HFFc6 (cell line): ENCODE measurements at regions not wholly inside any gene's neighbourhood (a gene's known extent, or its start where the extent isn't known, plus 50 kb on each side); places are given as distances from the start of the nearest gene placed in this dataset.

Experiments used
- DNase-seq: peaks from one replicate; pipeline ENCODE4 v3.0.0-alpha.2; 2018
- H3K27ac Mint-ChIP-seq: 2 replicates; pipeline ENCODE4 v1.8.0; 2020; ENCODE audit warnings: mild to moderate bottlenecking, mixed read lengths
- H3K27me3 Mint-ChIP-seq: 2 replicates; pipeline ENCODE4 v1.8.0; 2021; ENCODE audit warnings: mild to moderate bottlenecking, moderate library complexity, mixed read lengths; ENCODE audit not compliant: insufficient read depth
- H3K36me3 Mint-ChIP-seq: 2 replicates; pipeline ENCODE4 v1.8.0; 2021; ENCODE audit warnings: low read depth, mixed read lengths
- H3K4me1 Mint-ChIP-seq: 2 replicates; pipeline ENCODE4 v1.8.0; 2020; ENCODE audit warnings: low read depth, mixed read lengths
- H3K4me3 Mint-ChIP-seq: 2 replicates; pipeline ENCODE4 v1.8.0; 2020; ENCODE audit warnings: mild to moderate bottlenecking, moderate library complexity, mixed read lengths
- H3K9me3 Mint-ChIP-seq: 2 replicates; pipeline ENCODE4 v1.8.0; 2020; ENCODE audit warnings: mild to moderate bottlenecking, mixed read lengths
- TF ChIP-seq, protein P1 (sequence below): fragments of 200-600 bp; sonication (generic); IDR thresholded peaks from 2 replicates; pipeline ENCODE4 v1.5.0; 2021; ENCODE audit warnings: antibody characterized with exemption, mild to moderate bottlenecking

DNA sequence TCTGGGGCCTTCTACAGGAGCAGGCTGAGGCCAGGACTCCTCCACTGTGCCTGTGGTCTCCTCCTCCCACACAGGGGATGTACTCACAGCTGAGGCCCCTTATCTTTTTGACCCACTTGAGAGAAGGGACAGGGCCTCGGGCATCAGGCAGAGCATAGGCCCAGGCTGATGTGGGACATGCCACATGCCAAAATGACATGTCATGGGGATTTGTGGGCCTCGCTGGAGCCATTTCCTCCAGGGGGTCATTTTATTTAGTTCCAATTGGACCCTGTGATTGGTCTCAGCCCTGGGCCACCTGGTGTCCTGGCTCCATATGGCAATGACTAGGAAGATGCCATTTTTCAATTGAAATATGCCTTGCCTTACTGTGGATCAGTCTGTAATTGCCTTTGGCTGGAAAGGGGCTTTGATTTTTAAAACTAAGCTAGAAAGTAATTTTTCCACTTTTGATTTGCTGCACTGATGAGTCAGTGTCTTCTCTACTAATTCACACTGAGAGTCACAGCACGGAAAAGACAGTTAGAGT, 171.1 kb upstream of the NAV2 start:
- TF ChIP-seq, protein P1, sequence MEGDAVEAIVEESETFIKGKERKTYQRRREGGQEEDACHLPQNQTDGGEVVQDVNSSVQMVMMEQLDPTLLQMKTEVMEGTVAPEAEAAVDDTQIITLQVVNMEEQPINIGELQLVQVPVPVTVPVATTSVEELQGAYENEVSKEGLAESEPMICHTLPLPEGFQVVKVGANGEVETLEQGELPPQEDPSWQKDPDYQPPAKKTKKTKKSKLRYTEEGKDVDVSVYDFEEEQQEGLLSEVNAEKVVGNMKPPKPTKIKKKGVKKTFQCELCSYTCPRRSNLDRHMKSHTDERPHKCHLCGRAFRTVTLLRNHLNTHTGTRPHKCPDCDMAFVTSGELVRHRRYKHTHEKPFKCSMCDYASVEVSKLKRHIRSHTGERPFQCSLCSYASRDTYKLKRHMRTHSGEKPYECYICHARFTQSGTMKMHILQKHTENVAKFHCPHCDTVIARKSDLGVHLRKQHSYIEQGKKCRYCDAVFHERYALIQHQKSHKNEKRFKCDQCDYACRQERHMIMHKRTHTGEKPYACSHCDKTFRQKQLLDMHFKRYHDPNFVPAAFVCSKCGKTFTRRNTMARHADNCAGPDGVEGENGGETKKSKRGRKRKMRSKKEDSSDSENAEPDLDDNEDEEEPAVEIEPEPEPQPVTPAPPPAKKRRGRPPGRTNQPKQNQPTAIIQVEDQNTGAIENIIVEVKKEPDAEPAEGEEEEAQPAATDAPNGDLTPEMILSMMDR, result peak; percentile 15; the same call in 1 of the 2 replicates
- Mint-ChIP-seq H3K36me3 (no peaks in the 10 kb centered on the region), H3K27ac (no peak overlapping the region), H3K27me3 (peaks cover 53% of the 10 kb centered on the region), H3K4me1 (no peaks in the 10 kb centered on the region), H3K9me3 (no peaks in the 10 kb centered on the region), H3K4me3 (no peak overlapping the region)
- DNase-seq, result no peak

DNA sequence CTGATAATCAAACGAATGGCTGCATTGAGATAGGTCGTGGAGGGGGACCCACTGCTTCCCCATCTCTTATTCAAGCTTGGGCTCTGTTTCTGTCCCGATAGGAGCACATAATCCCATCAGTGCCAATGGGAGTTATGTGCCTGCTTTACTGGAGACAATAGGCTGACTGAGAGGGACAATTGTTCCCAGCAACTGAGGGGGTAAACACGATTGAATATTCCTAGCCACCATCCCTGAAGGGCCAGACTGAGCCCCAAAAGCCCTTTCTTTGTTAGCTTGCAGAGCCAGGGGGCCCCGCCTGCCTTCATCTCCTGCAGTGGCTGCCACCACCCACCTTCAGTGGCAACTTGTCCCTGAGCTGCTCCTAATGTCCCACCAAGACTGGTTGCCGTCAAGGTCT, 172.8 kb upstream of the NAV2 start:
- Mint-ChIP-seq H3K27me3 (peaks cover 45% of the 10 kb centered on the region), H3K4me3 (no peak overlapping the region), H3K27ac (no peak overlapping the region), H3K9me3 (no peaks in the 10 kb centered on the region), H3K36me3 (no peaks in the 10 kb centered on the region), H3K4me1 (no peaks in the 10 kb centered on the region)
- TF ChIP-seq, protein P1, result no peak
- DNase-seq, result no peak

DNA sequence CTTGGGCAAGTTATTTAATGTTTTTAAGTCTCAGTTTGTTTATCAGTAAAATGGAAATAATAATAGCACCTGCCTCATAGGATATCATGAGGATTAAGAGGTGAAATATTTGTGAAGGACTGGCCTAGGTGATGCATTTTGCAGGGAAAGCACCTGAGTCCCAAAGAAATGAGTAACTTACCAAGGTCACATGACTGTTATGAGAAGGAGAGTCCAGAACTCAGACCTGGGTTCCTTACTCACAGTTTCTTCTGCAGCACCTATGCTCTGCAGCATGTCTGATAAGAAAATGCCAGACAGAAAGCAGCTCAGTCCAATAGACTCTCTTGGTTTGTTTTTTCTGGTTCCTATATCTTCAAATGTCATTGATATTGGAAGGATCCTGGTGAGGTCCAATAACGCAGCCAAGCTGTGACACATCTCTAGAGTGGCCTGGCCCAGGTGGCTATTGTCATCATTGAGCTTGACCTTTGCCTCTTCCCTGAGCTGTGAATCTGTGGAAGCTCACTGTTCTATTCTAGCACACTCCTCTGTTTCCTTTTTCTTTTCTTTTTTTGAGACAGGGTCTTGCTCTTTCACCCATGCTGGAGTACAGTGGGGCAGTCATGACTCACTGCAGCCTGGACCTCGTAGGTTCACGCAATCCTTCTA, 174.7 kb upstream of the NAV2 start:
- no peak overlapping the region for H3K27ac Mint-ChIP-seq
- peaks cover 34% of the 10 kb centered on the region for H3K27me3 Mint-ChIP-seq
- DNase-seq, result no peak
- H3K9me3 Mint-ChIP-seq, result no peaks in the 10 kb centered on the region
- H3K4me3 Mint-ChIP-seq, result no peak overlapping the region
- TF ChIP-seq, protein P1, result no peak
- no peaks in the 10 kb centered on the region for H3K36me3 Mint-ChIP-seq
- no peaks in the 10 kb centered on the region for H3K4me1 Mint-ChIP-seq

DNA sequence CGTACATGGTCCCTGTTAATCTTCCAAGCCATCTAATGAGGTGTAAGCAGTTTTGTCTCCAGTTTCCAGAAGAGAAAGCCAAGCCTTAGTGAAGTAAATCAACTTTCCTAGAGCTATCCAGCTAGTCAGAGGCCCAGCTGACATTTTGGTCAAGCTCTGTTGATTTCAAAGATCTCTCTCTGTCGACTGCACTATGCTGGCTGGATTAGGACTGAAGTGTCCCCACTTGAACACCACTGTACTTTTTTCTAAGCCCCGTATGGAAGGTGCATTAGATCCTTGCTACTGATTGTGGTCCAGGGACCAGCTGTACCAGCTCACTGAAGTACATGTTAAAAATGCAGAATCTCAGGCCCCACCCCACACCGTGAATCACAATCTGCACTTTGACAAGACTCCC, 176.5 kb upstream of the NAV2 start:
- no peak overlapping the region for H3K27ac Mint-ChIP-seq
- no peak overlapping the region for H3K4me3 Mint-ChIP-seq
- H3K27me3 Mint-ChIP-seq, result peaks cover 37% of the 10 kb centered on the region
- no peaks in the 10 kb centered on the region for H3K4me1 Mint-ChIP-seq
- no peak for DNase-seq
- H3K9me3 Mint-ChIP-seq, result no peaks in the 10 kb centered on the region
- H3K36me3 Mint-ChIP-seq, result no peaks in the 10 kb centered on the region
- TF ChIP-seq, protein P1, result no peak

DNA sequence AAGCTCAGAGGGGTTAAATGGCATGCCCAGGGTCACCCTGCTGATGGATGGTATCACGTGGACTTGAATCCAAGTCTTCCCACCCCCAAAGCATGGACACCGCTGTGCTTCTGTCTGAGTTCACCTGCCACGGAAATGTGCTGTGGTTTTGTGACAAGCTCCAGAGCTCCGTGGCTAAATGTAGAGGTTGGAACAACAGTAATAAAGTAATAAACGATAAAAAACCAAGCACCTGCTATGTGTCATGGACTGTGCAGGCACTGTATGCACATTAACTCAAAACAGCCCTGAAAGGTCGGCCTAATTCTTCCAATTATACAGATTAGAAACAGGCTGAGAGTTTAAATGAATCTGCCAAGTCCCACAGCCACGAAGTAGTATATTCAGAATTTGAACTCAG, 182.1 kb upstream of the NAV2 start:
- DNase-seq, result no peak
- no peaks in the 10 kb centered on the region for H3K4me1 Mint-ChIP-seq
- no peak overlapping the region for H3K4me3 Mint-ChIP-seq
- no peaks in the 10 kb centered on the region for H3K36me3 Mint-ChIP-seq
- H3K27me3 Mint-ChIP-seq, result peaks cover 54% of the 10 kb centered on the region
- TF ChIP-seq, protein P1, result no peak
- no peak overlapping the region for H3K27ac Mint-ChIP-seq
- H3K9me3 Mint-ChIP-seq, result no peaks in the 10 kb centered on the region
